HG02678 (cell line): ENCODE measurements at regions not wholly inside any gene's neighbourhood (a gene's known extent, or its start where the extent isn't known, plus 50 kb on each side); places are given as distances from the start of the nearest gene placed in this dataset.

Experiments
- ATAC-seq: cut with Tn5 transposase; IDR thresholded peaks from one replicate; pipeline ENCODE4 v1.9.1; 2021; ENCODE audit warnings: mild to moderate bottlenecking, moderate library complexity; ENCODE audit not compliant: unreplicated experiment

DNA sequence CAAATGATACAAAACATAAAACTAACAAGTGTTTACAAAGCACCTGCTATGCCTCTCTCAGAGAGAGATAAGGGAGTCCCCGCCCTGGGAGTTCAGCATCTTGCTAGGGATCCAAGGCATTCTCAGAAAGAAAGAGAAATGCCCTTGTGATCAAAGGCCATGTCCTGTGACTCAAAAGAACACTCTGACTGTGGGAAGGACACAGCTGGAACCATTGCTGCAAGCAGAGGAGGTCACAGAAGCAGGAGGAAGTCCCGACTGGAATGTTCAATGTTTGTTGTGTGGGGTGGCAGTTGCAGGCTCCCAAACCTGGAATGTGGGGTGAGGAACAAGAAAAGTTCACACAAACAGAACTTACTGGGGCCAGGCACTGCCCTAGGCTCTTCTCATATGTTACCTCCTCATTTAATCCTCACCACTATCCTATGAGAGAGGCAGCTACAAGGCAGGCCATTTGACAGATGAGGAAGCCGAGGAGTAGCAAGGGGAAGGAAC lies 93.0 kb upstream of the GRIK3 start:
- ATAC-seq, result no peak

DNA sequence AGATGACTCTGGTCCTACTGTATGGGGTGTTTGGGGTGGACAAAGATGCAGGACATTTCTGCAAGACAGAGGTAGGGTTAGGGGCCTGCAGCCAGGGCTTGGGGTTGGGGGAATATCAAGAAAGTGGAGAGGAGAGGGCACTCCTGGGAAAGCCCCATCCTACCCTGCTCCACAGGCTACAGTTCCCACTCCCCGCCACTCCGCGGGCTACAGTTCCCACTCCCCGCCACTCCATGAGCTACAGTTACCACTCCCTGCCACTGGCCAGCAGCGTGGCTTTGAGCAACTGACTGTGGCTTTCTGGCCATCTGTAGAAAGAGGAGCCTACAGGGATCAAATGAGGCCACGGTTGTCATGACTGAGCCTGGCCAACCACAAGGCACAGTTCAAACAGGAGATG lies 93.8 kb upstream of the GRIK3 start:
- ATAC-seq, result no peak

GRCh38 chr1:37130221-37130948 lies 96.1 kb upstream of the GRIK3 start:
- ATAC-seq, result no peak

GRCh38 chr1:37131281-37131680 lies 97.0 kb upstream of the GRIK3 start:
- no peak for ATAC-seq

DNA sequence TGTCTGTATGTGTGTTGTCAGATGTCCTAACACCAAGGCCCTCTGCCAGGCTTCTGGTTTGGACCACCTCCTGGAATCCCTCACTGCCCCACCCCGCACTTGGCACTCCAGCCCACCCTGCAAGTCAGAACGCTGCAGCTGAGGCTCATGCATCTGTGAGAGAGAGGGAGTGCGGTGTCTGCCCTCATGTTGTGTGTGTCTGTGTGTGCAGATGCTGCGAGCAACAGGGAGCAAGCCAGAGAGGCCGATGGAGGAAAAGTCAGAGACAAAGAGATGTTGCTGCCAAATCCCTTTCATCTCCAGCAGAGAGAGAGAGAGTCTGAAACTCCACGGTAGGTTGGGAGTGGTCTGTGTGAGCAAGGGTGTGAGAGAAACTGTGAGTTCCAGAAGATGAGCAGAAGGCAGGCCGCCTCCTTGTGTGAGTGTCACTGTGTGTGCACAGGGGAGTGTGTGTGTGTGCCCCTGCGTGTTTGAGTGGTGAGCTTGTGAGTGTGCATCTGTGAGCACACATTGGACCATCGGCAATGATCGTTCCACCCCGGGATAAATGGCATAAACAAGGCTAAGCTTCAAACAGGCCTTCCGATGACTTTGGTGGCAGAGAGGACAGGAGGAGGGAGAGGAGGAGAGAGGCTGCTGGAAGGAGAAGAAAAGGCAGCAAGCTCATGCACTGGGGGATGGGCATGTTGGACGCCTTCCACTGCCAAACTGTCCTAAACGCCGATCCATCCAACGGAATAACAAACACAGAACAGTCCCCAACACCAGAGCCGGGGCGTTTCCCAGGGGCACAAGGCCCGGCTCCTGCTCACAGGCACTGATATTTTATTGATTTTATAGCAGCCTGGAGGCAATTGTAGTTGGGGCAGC lies 99.2 kb upstream of the GRIK3 start:
- ATAC-seq, result no peak

- ATAC-seq, result no peak
Observed at GRCh38 chr1:37134599-37134998, 100.3 kb upstream of the GRIK3 start.

DNA sequence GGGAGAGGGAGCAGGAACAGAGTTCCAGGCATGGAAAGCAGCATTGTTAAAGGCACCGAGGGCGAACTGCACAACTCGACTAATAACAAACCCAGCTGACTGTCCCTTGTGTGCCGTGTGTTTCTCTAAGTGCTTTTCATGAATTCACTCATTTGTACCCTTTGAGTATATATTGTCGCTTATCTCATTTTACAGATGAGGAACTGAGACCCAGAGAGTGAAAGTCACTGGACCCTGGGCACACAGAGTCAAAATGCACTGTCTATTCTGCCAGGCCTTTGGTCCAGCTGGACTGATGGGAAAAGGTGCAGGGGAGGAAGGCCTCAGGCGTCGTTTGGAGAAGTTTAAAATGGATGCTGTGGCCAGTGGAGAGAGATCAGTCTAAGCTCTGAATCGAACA lies 100.7 kb upstream of the GRIK3 start:
- no peak for ATAC-seq

GRCh38 chr1:37137014-37137413 lies 102.7 kb upstream of the GRIK3 start:
- ATAC-seq, result no peak

GRCh38 chr1:37137601-37138000 lies 103.3 kb upstream of the GRIK3 start:
- no peak for ATAC-seq

- ATAC-seq, result no peak
Observed at GRCh38 chr1:37143800-37144199, 109.5 kb upstream of the GRIK3 start.

DNA sequence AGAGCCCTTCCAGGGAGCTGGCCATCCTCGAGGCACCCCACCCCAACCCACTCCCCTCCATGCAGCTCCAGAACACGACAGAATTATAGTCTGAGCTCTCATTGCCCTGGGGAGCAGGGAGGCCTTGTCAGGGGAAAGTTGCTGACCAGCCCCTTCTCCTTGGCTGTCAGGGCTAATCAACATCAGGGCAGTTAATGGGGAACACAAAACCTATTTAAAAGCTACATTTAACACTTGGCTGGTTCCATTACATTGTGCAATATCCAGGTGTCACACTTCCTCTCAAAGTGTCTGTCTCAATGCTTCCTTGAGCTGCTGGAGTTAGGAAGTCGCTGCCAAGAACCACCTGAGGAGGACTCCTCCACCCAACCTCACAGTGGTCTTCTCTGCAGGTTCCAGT lies 111.8 kb upstream of the GRIK3 start:
- no peak for ATAC-seq

- no peak for ATAC-seq
Observed at GRCh38 chr1:37147392-37147831, 113.1 kb upstream of the GRIK3 start.

GRCh38 chr1:37147906-37148305 lies 113.6 kb upstream of the GRIK3 start:
- ATAC-seq, result no peak

- no peak for ATAC-seq
Observed at GRCh38 chr1:37148663-37149062, 114.3 kb upstream of the GRIK3 start.

GRCh38 chr1:37149296-37149695 lies 115.0 kb upstream of the GRIK3 start:
- ATAC-seq, result no peak

- ATAC-seq, result no peak
Observed at GRCh38 chr1:37150986-37151385, 116.7 kb upstream of the GRIK3 start.

- no peak for ATAC-seq
Observed at GRCh38 chr1:37151789-37152188, 117.5 kb upstream of the GRIK3 start.

GRCh38 chr1:37152491-37152890 lies 118.2 kb upstream of the GRIK3 start:
- no peak for ATAC-seq

GRCh38 chr1:37153116-37154100 lies 119.1 kb upstream of the GRIK3 start:
- ATAC-seq, result no peak

DNA sequence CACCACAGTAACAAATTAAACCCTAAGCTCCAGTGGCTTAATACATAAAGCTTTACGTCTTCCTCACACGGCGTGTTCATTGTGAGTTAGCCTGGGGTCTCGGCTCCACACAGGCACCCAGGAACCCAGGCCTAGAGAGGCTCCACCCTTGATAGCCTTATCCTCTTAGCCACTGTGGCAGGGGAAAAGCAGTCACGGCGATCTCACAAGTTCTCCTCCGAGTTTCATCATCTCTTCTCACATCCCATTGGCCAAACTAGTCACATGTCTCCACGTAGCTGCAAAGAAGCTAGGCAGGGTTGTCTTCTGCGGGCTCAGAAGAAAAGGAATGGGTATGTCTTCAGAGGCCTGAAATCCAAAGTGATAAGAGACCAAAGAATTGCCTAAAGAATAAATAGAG lies 122.3 kb upstream of the GRIK3 start:
- ATAC-seq, result no peak

DNA sequence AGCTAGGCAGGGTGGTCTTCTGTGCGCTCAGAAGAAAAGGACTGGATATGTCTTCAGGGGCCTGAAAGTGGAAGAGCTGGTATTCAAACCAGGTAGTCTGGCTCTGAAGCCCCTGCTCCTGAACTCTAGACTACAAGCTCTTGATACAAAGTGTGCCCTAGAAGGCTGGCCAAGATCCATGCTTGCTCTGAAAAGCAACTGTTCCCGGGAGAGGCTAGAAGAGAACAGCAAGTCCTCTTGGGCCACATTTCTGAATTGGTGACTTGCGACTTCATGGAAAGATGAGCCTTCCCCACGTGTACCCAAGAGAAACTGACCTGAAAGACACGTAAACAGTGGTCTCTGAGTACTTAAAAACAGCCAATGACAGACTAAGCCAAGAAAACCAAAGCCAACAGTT lies 123.3 kb upstream of the GRIK3 start:
- ATAC-seq, result no peak
